ENCODE measurements at regions not wholly inside any gene's neighbourhood (a gene's known extent, or its start where the extent isn't known, plus 50 kb on each side); places are given as distances from the start of the nearest gene placed in this dataset.

- no peak for DNase-seq (ENCODE audit: low spot score)
Observed at GRCh38 chr7:139159900-139160675, 50.6 kb upstream of the ZC3HAV1 start.

GRCh38 chr7:139168479-139168878 is 59.0 kb upstream of the ZC3HAV1 start:
- no peak for DNase-seq (ENCODE audit: low spot score)

- no peak for DNase-seq (ENCODE audit: low spot score)
Observed at GRCh38 chr7:139169816-139170215, 60.3 kb upstream of the ZC3HAV1 start.

- no peak for DNase-seq (ENCODE audit: low spot score)
Observed at GRCh38 chr7:139172775-139173174, 58.3 kb upstream of the UBN2 start.

GRCh38 chr7:139177696-139178095 is 53.3 kb upstream of the UBN2 start:
- DNase-seq (ENCODE audit: low spot score), result no peak

- peak; percentile 35 for DNase-seq (ENCODE audit: low spot score)
Observed at GRCh38 chr7:139180700-139181311, 50.2 kb upstream of the UBN2 start.
